Dendritic cell treated with granulocyte-macrophage colony-stimulating factor and Interleukin-4, amounts not matched to agents 40 ng/mL and 50 ng/mL, for 4 days (primary cell): ENCODE measurements at regions not wholly inside any gene's neighbourhood (a gene's known extent, or its start where the extent isn't known, plus 50 kb on each side); places are given as distances from the start of the nearest gene placed in this dataset.
"Not testable (repeated sequence)": the region's sequence is repeated elsewhere in the genome, so short reads cannot be mapped to it uniquely, and the experiment has no call there.

Experiments used
- H3K27ac Mint-ChIP-seq: one replicate; pipeline ENCODE4 v1.8.0; 2022; ENCODE audit warnings: mild to moderate bottlenecking, mixed read lengths
- H3K27me3 Mint-ChIP-seq: one replicate; pipeline ENCODE4 v1.8.0; 2022; ENCODE audit warnings: mild to moderate bottlenecking, mixed read lengths
- H3K36me3 Mint-ChIP-seq: one replicate; pipeline ENCODE4 v1.8.0; 2022; ENCODE audit warnings: low read depth, mixed read lengths
- H3K4me1 Mint-ChIP-seq: one replicate; pipeline ENCODE4 v1.8.0; 2022; ENCODE audit warnings: low read depth, mixed read lengths
- H3K4me3 Mint-ChIP-seq: one replicate; pipeline ENCODE4 v1.8.0; 2022; ENCODE audit warnings: mild to moderate bottlenecking, moderate library complexity, mixed read lengths
- H3K9me3 Mint-ChIP-seq: one replicate; pipeline ENCODE4 v1.8.0; 2022; ENCODE audit warnings: mixed read lengths
- intact Hi-C: fragments of 100-400 bp; cut with micrococcal nuclease; formaldehyde crosslinking; loops from one replicate; pipeline ENCODE4 v1.15.0; 2022

DNA sequence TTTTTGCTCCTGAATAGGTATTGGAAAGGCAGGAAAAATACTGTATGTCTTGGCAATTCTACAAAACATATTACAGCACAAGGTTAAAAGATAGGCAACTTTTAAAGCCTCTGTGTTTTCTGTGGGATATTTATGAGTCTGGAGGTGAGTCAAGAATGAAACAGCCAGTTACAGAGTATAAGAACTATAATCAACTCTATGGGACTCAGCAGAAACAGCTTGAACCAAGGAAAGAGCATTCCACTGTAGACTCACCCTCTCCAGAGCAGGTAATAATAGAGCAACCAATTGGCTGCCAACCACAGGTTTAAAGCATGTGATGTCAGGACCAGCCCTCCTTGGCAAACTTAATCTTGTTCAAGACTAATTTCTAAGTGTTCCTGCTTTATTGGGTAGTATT is 100.5 kb upstream of the MDM1 start:
- peaks cover 13% of the 10 kb centered on the region for H3K9me3 Mint-ChIP-seq
- no peaks in the 10 kb centered on the region for H3K36me3 Mint-ChIP-seq
- intact Hi-C loops: no loop called here
- no peak overlapping the region for H3K27ac Mint-ChIP-seq
- H3K4me3 Mint-ChIP-seq: no peak overlapping the region
- no peaks in the 10 kb centered on the region for H3K4me1 Mint-ChIP-seq
- H3K27me3 Mint-ChIP-seq: no peaks in the 10 kb centered on the region

DNA sequence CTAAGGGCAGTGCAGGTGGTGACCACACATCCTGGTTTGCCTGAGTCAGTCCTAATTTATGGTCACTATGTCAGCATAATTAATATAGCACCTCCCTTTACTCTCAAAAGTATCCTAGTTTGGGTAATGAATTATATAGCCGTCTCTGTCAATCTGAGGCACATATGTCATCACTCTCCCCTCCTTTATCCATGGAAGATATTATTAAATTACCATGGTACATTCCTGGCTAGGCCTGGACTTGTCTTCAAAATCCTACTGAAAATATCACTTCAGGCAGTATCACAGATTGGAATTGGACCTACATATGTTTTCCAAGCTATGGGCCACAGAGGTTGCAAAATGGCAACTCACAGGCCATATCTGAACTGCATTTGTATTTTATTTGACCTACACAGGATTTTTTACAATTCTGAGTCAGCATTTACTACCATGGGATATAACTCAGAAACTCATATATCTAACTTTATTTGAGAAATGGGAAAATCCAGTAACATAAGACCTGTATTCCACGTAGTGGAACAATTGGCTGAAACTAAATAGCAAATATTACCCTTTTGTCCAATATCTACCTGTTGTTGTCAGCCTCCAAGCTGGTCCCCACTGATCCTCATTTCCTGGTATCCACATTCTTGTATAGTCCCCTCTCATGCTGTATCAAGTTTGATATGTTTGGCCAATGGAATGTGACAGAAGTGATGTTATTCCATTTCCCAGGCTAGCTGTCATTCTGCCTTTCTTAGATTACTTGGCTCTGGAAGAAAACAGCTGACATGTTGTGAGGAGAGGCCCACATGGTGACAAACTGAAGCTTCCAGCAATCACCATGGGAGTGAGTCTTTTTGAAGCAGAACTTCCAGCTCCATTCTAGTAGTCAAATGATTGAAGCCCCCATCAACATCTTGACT is 102.5 kb upstream of the MDM1 start:
- Mint-ChIP-seq H3K4me1 (no peaks in the 10 kb centered on the region), H3K9me3 (peaks cover 13% of the 10 kb centered on the region), H3K36me3 (no peaks in the 10 kb centered on the region), H3K4me3 (no peak overlapping the region), H3K27ac (no peak overlapping the region), H3K27me3 (no peaks in the 10 kb centered on the region)
- intact Hi-C loops: no loop called here

DNA sequence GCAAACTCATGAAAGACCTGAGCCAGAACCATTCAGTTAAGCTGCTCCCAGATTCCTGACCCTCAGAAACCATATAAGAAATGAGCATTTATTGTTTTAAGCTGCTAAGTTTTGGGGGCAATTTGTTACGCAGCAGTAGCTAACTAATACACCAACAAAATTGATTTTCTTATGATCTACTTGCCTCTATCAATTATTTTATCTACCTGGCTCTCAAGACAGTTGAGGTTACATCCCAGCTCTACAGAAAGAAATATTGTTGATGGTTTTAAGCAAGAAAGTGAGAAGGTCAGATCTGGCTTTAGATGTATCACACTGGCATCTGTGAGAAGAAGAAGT is 103.1 kb upstream of the MDM1 start:
- H3K27ac Mint-ChIP-seq: no peak overlapping the region
- no peaks in the 10 kb centered on the region for H3K4me1 Mint-ChIP-seq
- H3K4me3 Mint-ChIP-seq: no peak overlapping the region

DNA sequence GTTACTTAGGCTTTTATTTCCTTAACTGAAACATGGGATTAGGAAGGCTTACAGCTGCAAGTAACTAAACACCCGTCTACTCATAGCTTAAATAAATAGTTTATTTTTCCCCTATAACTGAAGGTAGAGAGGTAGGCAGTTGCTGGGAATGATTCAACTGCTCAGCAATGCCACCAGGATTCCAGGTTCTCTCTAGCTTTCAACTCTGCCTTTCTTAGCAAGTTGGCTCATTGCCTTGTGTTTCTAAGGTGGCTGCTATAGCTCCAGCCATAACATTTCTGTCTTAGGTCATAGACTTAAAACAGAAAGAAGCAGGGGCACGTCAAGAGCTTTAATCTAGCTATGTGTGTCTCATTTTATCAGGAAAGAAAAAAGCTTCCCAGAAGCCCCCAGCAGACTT is 103.7 kb upstream of the MDM1 start:
- intact Hi-C loops: no loop called here
- Mint-ChIP-seq H3K36me3 (no peaks in the 10 kb centered on the region), H3K9me3 (peaks cover 13% of the 10 kb centered on the region), H3K27me3 (no peaks in the 10 kb centered on the region), H3K27ac (no peak overlapping the region), H3K4me3 (no peak overlapping the region), H3K4me1 (no peaks in the 10 kb centered on the region)

More for the DNA sequence above, 103.1 kb upstream of the MDM1 start:
- intact Hi-C loops: no loop called here
- no peaks in the 10 kb centered on the region for H3K27me3 Mint-ChIP-seq
- H3K9me3 Mint-ChIP-seq: peaks cover 13% of the 10 kb centered on the region
- no peaks in the 10 kb centered on the region for H3K36me3 Mint-ChIP-seq

DNA sequence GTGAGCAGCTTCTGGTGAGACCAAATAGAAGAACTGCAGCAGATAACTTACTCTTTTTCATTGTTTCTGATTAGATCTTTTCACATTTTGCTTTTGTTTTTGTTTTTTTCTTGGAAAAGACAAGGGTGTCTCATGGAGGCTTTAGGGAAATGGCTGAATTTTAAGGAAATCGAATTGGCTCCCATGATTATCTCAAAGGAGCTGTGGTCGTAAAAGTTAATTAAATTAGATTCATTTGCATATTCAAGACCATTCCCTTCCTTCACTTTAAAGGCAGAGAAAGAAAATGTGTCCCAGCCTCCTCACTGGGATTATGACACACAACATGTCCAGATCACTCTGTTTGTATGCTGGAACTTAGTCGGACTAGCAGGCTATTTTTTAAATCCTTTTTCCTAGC is 106.4 kb upstream of the MDM1 start:
- Mint-ChIP-seq H3K36me3 (peaks cover 3% of the 10 kb centered on the region), H3K4me1 (no peaks in the 10 kb centered on the region), H3K9me3 (peaks cover 18% of the 10 kb centered on the region), H3K27me3 (no peaks in the 10 kb centered on the region), H3K4me3 (no peak overlapping the region), H3K27ac (no peak overlapping the region)
- intact Hi-C loops: no loop called here

DNA sequence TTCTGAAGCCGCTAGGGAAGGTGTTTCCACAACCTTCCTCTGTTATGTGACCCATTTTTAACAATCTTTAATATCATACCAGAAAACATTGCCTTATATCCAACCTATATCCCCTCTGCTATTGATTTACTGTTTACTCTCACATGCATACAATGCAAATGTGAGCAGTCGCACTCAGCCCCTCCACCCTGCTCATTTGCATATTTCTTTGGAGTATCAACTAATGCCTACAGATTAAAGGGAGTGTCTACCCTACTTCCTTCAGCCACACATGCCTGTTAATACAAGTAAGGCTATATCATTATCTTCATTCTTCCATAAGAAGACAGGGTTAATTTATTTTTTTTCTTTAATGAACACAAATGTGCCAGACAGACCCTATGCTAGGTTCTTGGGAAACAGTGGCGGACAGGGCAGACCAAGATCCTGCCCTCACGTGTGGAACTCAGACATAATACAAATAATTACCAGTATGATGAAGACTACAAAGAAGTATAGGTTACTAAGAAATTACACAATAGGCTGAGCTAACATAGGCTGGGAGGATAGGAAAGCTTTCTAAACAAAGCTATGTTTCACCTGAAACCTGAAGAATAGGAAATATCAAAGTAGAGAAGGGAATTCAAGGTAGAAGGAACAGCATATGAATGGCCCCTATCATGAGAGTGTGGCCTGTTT is 107.3 kb upstream of the MDM1 start:
- Mint-ChIP-seq H3K27ac (no peak overlapping the region), H3K4me1 (no peaks in the 10 kb centered on the region), H3K27me3 (no peaks in the 10 kb centered on the region), H3K9me3 (peaks cover 27% of the 10 kb centered on the region), H3K4me3 (no peak overlapping the region), H3K36me3 (peaks cover 6% of the 10 kb centered on the region)
- intact Hi-C loops: no loop called here

DNA sequence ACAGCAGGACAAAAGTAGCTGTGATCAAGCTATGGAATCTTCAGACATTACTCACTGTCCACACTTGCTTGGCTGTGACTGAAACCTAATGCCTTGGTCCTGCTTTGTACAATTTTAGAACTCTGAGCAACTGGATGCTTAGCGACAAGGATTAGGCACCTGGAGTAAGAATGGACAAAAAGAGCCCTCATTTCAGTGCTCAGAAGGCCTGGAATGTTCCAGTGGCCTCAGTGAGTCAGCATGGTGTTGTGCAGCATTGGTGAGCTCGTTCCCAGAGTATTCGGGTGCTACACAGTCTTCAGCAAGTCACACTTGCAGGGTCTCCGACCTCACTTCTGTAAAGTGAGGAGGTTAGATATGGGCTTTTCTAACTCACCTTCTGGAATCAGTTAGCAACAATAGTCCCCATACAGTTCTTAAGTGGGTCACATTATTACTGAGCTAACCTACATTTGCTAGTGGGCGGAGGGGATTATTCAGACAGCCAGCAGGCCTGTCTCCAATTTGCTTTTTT is 108.0 kb upstream of the MDM1 start:
- intact Hi-C loops: no loop called here
- Mint-ChIP-seq H3K27me3 (no peaks in the 10 kb centered on the region), H3K36me3 (peaks cover 6% of the 10 kb centered on the region), H3K27ac (no peak overlapping the region), H3K9me3 (peaks cover 25% of the 10 kb centered on the region), H3K4me3 (no peak overlapping the region), H3K4me1 (no peaks in the 10 kb centered on the region)

DNA sequence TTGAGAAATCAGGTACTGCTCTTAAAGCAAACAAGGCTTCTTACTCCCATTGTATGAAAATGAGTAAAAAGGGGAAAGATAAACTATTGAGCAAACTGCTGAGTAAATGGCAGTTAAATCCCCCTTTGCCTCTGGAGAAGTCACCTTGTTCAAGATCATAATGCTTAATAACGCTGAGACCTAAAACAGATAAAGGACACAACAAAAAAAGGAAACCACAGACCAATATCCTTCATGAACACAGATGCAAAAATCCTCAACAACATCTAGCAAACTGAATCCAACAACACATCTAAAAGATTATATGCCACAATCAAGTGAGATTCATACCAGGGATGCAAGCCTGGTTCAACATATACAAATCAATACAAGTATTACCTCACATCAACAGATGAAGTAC is 109.0 kb upstream of the MDM1 start:
- H3K9me3 Mint-ChIP-seq: peaks cover 19% of the 10 kb centered on the region
- no peak overlapping the region for H3K27ac Mint-ChIP-seq
- H3K4me1 Mint-ChIP-seq: peaks cover 5% of the 10 kb centered on the region

DNA sequence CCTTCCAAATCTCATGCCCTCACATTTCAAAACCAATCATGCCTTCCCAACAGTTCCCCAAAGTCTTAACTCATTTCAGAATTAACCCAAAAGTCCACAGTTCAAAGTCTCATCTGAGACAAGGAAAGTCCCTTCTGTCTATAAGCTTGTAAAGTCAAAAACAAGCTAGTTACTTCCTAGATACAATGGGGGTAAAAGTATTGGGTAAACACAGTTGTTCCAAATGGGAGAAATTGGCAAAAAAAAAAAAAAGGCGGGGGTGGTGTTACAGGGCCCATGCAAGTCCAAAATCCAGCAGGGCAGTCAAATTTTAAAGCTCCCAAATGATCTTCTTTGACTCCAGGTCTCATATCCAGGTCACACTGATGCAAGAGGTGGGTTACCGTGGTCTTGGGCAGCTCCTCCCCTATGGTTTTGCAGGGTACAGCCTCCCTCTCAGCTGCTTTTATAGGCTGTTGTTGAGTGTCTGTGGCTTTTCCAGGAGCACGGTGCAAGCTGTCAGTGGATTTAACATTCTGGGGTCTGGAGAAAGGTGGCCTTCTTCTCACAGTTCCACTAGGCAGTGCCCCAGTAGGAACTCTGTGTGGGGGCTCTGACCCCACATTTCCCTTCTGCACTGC is 110.3 kb upstream of the MDM1 start:
- H3K36me3 Mint-ChIP-seq, H3K4me3 Mint-ChIP-seq, H3K27ac Mint-ChIP-seq, H3K27me3 Mint-ChIP-seq, intact Hi-C loops: not testable (repeated sequence)
- H3K9me3 Mint-ChIP-seq: peaks cover 19% of the 10 kb centered on the region
- H3K4me1 Mint-ChIP-seq: peaks cover 11% of the 10 kb centered on the region

More for the DNA sequence above, 109.0 kb upstream of the MDM1 start:
- Mint-ChIP-seq H3K27me3 (no peaks in the 10 kb centered on the region), H3K36me3 (peaks cover 6% of the 10 kb centered on the region), H3K4me3 (no peak overlapping the region)
- intact Hi-C loops: no loop called here

DNA sequence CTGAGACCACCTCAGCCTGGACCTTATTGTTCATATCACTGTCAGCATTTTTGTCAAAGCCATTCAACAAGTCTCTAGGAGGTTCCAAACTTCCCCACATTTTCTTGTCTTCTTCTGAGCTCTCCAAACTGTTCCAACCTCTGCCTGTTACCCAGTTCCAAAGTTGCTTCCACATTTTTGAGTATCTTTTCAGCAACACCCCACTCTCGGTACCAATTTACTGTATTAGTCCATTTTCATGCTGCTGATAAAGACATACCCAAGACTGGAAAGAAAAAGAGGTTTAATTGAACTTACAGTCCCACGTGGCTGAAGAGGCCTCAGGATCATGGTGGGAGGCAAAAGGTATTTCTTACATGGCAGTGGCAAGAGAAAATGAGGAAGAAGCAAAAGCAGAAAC is 111.5 kb upstream of the MDM1 start:
- H3K36me3 Mint-ChIP-seq, H3K27ac Mint-ChIP-seq, intact Hi-C loops, H3K27me3 Mint-ChIP-seq, H3K4me3 Mint-ChIP-seq: not testable (repeated sequence)
- peaks cover 17% of the 10 kb centered on the region for H3K4me1 Mint-ChIP-seq
- peaks cover 19% of the 10 kb centered on the region for H3K9me3 Mint-ChIP-seq

DNA sequence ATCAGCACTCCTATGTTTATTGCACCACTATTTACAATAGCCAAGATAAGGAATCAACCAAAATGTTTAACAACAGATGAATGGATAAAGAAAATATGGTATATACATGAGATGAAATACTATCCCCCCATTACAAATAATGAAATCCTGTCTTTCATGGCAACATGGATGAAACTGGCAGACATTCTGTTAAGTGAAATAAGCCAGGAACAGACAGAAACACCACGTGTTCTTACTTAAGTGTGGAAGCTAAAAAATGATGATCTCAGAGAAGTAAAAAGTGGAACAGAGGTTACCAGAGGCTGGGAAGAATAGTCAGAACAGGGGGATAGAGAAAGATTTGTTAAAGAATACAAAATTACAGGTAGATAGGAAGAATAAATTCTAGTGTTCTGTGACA is 113.7 kb upstream of the MDM1 start:
- no peak overlapping the region for H3K27ac Mint-ChIP-seq
- peaks cover 6% of the 10 kb centered on the region for H3K36me3 Mint-ChIP-seq
- intact Hi-C loops: no loop called here
- H3K9me3 Mint-ChIP-seq: peaks cover 19% of the 10 kb centered on the region
- no peak overlapping the region for H3K4me3 Mint-ChIP-seq
- peaks cover 29% of the 10 kb centered on the region for H3K4me1 Mint-ChIP-seq
- no peaks in the 10 kb centered on the region for H3K27me3 Mint-ChIP-seq

DNA sequence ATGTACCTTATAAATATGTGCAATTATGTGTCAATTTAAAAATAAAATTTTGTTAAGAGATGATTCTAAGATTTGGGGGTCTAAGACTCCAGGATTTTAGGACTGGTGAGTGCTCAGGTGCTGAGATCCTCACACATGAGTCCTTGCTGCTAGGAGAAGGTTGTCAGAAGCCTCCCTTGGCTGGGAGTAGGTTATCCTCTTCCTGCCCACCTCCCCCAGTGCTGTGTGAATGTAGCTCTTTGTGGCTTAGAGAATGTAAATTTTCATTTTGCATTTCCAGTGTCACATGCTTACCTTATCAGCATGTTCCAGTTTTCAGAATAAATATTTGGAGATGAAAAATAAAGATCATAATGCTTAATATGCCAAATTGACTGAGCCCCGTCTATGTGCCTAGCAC is 114.2 kb upstream of the MDM1 start:
- Mint-ChIP-seq H3K4me1 (peaks cover 34% of the 10 kb centered on the region), H3K9me3 (peaks cover 19% of the 10 kb centered on the region), H3K36me3 (peaks cover 6% of the 10 kb centered on the region), H3K4me3 (no peak overlapping the region), H3K27me3 (no peaks in the 10 kb centered on the region), H3K27ac (no peak overlapping the region)
- intact Hi-C loops: no loop called here

DNA sequence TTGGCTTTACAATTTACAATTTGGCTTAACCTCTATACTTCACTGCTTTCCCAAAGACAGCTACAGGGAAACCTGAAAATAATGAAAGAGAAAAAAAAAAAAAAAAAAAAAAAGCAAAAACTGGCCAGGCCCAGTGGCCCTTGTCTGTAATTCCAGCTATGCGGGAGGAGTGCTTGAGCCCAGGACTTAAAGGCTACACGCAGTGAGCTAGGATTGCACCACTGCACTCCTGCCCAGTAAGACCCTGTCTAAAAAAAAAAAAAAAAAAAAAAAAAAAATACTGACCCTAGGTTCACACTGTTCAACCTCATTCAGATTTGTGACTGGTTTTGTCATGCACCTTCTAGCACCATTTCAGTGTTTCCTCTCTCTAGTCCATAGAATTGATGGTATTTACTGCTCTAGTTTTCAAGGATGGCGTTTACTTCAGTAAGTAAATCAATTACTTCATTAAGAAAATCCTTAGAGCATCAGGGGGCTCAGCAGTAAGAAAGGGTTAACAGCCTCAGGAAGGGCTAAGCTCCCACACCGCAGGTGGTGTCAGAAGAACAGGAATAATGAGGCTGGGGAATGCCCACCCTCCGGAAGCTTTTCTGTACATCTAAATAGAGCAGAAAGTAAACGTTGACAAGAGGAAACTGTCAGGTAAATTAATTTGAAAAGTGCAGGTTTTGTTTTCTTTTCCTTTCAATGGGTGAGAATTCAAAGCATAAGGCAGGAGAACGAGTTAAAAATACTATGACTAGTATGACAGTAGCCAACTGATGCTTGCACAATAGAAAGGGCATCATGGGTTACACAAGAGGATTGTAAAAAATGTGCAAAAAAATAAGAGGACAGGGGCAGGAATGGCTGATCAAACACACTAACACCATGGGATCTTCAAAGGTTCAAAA is 115.0 kb upstream of the MDM1 start:
- intact Hi-C loops: no loop called here
- H3K27me3 Mint-ChIP-seq: no peaks in the 10 kb centered on the region
- H3K36me3 Mint-ChIP-seq: peaks cover 6% of the 10 kb centered on the region
- H3K9me3 Mint-ChIP-seq: peaks cover 19% of the 10 kb centered on the region
- no peak overlapping the region for H3K27ac Mint-ChIP-seq
- no peak overlapping the region for H3K4me3 Mint-ChIP-seq
- H3K4me1 Mint-ChIP-seq: peaks cover 41% of the 10 kb centered on the region
